Nucleus accumbens (tissue), 56 donors: ENCODE measurements at regions not wholly inside any gene's neighbourhood (a gene's known extent, or its start where the extent isn't known, plus 50 kb on each side); places are given as distances from the start of the nearest gene placed in this dataset.

Experiments used
- DNase-seq, 56 donors: peaks; one replicate each; lab custom pipeline; 2025; lab: John Stamatoyannopoulos, UW

DNA sequence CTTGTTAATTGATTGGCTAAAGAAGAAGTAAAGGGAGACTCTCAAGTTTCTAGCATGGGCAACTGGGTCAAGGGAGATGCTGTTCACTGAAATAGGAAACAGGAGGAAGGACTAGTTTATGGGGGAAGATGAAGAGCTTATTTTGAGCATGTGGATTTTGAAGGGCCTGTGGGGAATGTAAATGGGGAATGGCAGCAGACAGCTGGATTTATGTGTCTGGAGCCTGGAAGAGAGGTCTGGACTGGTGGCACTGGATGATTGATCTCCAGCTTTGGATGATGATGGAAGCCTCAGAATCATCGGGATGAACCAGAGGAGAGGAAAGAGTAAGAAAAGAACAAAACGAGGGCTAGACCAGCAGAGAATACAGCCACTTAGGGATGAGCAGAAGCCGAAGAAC lies 54.9 kb upstream of the ENAH start:
- DNase-seq, result no peak

DNA sequence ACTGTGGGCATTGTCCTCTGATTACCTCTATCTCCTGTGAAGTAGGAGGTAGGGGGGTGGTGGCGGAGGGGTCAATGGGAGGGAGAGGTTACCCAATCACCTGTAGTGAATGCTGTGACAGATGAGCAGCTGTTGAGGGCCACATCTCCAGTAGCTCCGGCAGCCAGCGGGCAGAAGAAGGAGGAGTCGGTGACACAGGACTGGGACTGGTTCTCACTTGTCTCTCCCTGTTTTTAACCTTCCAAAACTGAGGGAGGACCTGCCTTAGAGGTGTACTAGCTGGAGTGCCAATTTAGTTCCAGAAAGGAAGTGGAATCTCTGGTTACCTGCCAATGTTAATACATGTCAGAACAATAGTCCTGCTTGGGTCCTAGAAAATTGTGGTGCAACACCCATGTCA lies 56.2 kb upstream of the ENAH start:
- DNase-seq, result no peak

DNA sequence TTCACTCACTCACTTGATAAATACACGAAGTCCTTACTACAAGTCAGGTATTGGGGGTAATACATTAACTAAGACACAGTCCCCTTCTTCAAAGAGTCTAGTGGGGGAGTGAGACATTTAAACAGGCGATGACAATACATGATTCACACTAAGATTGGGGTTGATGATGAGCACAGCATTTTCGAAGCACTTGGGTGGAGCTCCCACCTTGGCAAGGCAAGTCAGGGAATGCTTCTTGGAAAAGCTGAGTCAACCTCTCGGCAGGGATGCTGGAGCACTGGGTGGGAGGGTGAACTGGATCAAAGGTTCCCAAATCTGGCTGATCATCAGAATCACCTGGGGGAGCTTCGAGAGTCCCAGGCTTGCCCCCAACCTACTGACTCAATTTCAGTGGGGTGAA lies 57.9 kb upstream of the ENAH start:
- DNase-seq, result peak in 27 of 56 donors; percentile 1 to 74 (median 19)

DNA sequence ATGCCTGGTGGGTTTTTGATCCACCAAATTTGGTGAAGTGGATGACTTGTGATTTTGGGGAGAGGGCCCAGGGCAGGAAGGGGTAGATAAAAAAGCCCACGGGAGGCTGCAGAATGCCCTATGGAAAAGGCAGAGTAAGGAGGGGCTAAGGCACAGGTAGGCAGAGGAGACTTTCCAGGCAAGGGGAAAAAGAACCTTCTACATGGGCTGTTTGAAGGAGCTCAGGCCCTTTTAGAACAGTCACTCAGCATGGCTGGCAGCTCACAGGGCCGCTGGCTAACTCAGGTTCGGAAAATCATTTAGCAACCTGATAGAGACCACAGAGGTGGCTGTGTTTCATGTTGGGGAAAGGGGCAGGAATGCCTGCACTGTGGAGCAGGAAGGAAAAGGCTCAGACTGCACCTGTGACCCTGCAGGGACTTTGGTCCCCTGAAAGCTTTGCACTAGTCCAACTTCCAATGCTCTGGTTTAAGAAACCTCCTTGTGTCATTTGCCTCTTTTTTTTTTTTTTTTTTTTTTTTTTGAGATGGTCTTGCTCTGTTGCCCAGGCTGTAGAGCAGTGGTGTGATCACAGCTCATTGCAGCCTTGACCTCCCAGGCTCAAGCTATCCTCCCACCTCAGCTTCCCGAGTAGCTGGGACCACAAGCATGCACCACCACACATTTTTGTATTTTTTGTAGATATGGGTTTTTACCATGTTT lies 58.5 kb upstream of the ENAH start:
- DNase-seq, result no peak

DNA sequence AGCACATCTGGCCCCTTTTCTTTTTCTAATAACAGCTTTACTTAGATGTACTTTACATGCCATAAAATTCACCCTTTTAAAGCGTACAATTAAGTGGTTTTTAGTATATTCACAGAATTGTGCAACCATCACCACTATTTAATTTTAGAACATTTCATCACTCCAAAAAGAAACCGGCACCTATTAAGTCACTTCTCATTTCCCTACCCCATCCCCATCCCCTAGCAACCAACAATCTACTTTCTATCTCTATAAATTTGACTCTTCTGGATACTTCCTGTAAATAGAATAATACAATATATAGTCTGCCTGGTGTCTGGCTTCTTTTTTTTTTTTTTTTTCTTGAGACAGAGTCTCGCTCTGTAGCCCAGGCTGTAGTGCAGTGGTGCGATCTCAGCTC lies 59.5 kb upstream of the ENAH start:
- no peak for DNase-seq

- DNase-seq, result no peak
These were observed 60.4 kb upstream of the ENAH start for GRCh38 chr1:225713281-225713680.

- DNase-seq, result no peak
These were observed 56.7 kb upstream of the SRP9 start for GRCh38 chr1:225720937-225721336.

- DNase-seq, result no peak
These were observed 53.4 kb upstream of the SRP9 start for GRCh38 chr1:225724251-225724650.
